Activated CD4-positive, alpha-beta T cell treated with anti-CD3 and anti-CD28 coated beads, Interleukin-2, amount 50 U/mL, for 24 hours (primary cell): ENCODE measurements at regions not wholly inside any gene's neighbourhood (a gene's known extent, or its start where the extent isn't known, plus 50 kb on each side); places are given as distances from the start of the nearest gene placed in this dataset.
"Not testable (repeated sequence)": the region's sequence is repeated elsewhere in the genome, so short reads cannot be mapped to it uniquely, and the experiment has no call there.

Experiments used
- DNase-seq, 2 donors: peaks; one replicate each; pipeline ENCODE4 v3.0.0-alpha.2; 2020; ENCODE audit warnings: low read depth in 1 of 2, low spot score in 1 of 2

DNA sequence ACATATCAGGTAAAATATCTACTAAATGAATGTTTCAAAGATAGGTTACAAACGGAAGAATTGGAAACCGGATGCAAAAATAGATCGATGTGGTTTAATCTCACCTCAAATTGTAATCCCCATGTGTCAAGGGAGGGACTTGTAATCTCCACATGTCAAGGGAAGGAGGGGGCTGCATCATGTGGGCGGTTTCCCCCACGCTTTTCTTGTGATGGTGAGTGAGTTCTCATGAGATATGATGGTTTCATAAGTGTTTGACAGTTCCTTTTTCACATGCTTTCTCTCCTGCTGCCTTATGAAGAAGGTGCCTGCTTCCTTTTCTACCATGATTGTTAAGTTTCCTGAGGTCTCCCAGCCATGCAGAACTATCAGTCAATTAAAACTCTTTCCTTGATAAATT is 408.7 kb upstream of the TMPRSS15 start:
- DNase-seq, result no peak

DNA sequence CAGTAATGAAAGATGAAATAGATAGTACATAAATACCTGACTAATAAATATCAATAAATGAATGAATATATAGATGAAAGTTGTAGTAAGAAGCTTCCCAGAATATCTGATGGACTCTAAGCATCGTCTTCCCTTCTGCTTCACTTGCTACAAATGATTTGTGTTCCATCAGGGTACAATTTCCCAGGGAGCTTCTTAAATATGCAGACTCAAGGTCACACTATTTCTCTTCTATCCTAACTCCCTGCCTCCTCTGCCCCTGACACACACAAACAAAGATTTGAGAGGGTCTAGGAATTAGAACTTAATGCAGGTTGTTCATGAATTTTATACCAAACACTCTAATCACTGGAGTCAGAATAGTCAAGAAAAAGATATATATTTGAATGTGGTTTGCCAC is 415.9 kb upstream of the TMPRSS15 start:
- no peak for DNase-seq

- no peak for DNase-seq
Measured at GRCh38 chr21:18826562-18826961, 423.0 kb upstream of the TMPRSS15 start.

DNA sequence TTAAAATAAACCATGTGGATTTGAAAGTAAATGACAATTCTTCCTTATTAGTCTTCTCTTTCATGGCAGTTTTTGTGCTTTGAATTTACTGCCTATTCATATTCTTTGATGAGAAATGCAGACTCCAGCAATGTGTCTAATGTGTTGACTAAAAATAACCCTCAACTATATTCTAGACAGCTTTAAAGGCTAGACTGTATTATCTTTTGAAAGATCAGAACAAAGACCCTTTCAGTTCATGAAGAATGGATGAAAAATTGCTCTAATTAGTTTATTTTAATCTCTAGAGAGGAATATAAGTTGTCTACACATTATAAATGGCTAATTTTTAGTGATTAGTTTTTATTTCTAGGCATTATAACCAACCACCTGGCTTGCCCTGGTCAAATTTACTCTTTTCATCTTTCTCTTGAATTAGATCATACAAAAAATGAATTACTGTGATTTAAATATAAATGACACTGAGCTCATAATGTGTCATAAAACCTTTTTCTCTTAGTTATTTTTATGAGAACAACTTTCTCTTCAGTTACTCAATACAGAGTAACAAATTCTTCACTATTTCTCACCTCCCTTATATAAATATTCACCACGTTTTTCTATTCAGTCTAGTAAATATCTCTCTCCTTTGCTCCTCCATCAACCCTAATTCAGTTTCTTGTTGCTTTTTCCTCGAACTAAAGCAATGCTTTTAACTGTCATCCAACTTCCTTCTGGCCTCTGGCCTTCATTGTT is 428.5 kb upstream of the TMPRSS15 start:
- no peak for DNase-seq

DNA sequence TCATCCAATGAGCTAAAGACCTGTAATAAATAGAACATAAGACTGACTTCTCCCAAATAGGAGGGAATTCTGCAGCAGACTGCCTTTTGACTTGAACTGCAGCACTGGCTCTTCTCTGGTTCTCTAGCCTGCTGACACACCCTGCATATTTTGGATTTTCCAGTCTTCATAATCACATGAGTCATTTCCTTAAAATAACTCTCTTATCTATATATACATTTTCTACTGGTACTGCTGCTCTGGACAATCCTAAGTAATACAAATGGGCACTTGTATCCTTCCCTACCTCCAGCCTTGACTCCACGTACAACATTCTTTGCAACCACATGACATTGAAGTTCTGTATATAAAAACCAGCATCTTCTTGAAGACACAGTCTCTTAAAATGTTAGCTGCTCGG is 429.4 kb upstream of the TMPRSS15 start:
- DNase-seq, result no peak

DNA sequence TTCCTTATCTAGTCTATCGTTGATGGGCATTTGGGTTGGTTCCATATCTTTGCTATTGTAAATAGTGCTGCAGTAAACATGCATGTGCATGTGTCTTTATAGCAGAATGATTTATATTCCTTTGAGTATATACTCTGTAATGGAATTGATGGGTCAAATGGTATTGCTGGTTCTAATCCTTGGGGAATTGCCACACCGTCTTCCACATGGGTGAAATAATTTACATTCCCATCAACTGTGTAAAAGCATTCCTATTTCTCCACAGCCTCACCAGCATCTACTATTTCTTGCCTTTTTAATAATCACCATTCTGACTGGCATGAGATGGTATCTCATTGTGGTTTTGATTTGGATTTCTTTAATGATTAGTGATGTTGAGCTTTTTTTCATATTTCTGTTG is 430.5 kb upstream of the TMPRSS15 start:
- not testable (repeated sequence) for DNase-seq

DNA sequence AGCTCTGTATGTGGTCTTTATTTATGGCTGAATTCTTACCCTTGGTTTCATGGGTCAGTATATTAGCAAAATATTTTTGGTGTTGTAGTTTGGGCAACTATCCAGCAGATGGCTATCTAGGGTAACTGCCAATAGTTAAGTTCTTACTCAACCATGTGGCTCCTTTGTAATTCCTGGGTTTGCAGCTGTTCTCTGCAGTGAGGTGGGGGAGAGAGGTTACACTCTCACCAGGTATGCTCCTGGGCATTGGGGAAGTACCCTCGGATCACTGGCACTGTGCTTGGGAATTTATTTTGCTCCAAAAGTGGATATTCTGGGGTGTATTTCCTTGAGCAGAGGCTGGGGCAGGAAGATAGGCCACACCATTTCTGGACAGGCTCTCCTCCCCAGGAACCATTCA is 436.7 kb upstream of the TMPRSS15 start:
- DNase-seq, result no peak

GRCh38 chr21:18857606-18858005 is 454.0 kb upstream of the TMPRSS15 start:
- not testable (repeated sequence) for DNase-seq

- no peak for DNase-seq
Measured at GRCh38 chr21:18869104-18869503, 465.5 kb upstream of the TMPRSS15 start.

DNA sequence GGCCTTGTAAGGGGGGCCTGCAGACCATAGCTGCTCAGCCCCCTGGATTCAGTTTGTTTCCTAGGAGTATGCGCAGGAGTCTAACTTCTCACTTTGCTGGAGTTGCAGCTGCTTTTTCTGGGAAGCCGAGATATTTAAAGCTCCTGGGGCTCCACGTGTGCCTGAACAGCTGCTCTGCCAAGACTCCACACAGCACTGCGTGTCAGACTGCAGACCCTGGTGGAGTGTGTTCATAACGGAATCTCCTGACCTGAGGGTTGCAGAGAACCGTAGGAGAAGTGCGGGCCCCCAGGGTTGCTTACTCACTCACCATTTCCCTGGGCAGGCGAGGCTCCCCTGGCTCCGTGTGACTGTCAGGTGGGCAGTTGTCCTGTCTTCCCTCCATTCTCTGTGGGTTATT is 474.3 kb upstream of the TMPRSS15 start:
- no peak for DNase-seq

DNA sequence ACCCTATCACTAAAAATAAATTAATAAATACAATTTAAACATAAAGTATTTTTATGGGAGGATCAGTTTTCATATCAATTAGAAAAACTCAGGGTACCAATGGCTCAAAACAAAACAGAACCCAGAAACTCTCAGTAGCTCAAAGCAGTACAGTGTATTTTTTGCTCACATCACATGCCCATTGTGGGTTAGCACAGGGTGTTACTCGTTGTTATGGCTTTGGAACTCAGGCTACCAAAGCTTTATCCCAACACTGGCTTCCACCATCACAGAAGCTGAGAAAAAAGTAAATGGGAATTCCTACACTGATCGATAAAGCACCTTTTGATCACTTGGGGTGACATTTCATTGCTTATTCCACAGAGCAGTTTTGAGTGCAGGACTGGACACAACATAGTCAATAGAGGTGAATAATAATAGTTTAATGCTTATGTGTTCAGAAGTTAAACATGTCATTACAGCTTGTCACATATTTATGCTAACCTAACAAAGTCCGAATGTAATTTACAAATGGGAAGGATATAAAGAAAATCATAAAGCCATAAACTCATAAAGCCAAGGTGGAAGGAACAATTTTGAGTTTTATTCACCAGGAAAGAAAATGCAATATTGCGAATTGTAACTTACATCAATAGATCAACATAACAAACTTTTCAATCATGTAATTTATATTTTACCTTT is 484.5 kb upstream of the TMPRSS15 start:
- no peak for DNase-seq

DNA sequence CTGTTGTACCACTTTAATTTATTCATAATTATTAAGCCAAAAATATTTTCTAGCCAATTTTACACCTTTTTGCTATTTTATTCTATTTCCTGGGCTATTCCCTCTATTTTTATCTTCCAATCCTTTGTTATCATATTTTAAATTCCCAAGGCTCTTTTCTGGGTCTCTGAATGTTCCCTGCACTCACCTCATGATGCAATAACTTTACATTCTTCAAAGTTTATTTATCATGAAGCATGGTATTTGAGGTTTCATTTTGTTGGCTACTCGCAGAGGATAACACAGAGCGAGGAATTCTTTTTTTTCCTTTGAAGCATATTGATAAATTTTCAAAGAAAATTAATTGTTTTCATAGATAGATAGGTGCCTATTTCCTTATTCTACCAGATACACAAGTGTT is 489.8 kb upstream of the TMPRSS15 start:
- no peak for DNase-seq

- no peak for DNase-seq
Measured at GRCh38 chr21:18894387-18894786, 490.8 kb upstream of the TMPRSS15 start.

DNA sequence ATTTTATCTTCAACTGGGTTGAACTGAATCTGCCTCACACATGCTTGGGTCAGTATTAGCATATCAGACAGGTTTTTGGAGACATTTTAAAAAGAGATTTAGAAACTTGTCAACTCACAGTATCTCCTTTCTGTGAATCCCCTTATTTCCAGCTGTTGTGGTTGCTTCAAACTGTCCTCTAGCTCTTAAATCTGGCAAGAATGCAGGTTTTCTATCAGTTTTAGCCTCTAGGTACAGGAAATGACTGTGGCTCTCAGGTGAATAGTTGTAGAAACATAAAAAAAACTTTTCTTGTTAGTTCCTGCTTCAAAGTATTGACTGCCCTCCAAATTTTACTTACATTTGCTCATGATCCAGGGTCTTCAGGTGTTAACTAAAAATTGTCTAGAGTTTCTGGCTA is 495.7 kb upstream of the TMPRSS15 start:
- DNase-seq, result no peak

DNA sequence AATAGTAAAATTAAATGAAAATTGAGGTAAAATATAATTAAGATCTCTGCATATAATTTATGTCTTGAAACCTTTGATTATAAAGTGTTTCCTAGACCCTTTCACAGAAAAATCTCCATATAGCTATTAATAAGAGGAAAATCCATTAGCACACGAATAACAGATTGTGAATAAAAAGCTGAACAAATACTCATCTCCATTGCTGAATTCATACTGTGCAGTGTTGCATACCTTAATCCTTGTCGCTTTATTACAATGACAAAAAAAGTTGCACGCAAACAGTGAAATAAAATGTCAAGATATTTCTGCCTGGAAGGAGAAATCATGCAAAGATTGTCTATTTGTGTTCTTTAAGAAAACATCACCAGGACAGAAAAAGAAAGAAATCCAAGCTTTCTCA is 499.1 kb upstream of the TMPRSS15 start:
- DNase-seq, result no peak

- DNase-seq, result no peak
Measured at GRCh38 chr21:18907076-18907475, 503.5 kb upstream of the TMPRSS15 start.

GRCh38 chr21:18908641-18909040 is 505.1 kb upstream of the TMPRSS15 start:
- DNase-seq, result no peak

DNA sequence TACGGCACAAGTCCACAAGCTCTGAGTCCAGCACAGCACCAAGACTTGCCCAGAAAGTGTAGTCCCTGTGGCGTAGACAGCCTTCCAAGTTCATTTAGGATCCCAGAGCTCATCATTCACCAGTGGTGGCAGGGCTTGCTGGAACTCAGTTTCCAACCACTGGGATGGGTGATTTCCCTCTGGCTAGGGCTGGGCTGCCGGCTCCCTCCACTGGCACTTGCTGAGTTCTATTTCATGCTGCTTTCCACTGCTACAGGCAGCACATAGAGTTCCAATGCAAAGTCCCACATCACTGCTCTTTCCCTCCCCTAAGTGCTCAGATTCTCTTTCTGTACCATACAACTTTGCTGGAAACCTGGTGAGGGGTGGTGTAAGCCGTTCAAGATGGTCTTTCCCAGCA is 510.3 kb upstream of the TMPRSS15 start:
- DNase-seq, result no peak

DNA sequence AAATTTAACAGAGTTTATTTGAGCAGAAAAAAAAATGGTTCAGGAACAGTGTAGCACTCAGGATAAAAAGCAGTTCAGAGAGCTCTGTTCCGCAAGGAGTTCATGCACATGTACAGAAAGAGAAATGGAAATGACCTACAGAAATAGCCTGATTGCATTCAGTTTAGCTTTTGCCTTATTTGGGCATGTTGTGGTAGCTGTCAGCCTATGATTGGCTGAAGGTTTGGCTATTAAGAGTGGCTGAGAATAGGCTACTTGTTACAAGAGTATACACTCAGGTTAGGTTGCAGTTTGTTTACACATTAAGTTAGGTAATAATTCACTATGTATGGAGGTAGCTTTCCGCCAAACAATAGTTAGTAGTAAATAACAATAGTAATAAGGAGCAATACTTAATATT is 511.0 kb upstream of the TMPRSS15 start:
- no peak for DNase-seq

DNA sequence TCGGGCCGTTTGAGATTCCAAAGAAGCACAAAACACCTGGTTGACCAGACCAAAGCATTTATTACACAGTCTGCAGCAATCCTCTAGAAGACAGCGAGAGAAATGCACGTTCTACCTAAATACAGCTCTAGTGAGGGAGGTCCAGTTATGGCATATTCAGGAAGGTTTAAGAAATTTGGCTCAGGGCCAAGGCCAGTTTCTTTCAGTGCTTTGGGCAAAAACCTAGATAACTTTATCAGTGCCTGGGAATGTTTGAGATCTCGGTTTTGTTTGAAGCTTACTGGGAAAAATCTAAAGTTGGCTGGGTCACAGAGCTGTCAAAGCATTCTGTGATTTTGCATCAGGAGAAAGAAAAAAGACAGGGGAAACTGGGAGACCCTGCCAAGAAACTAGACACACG is 514.0 kb upstream of the TMPRSS15 start:
- DNase-seq, result no peak

- no peak for DNase-seq
Measured at GRCh38 chr21:18931237-18931636, 527.7 kb upstream of the TMPRSS15 start.

DNA sequence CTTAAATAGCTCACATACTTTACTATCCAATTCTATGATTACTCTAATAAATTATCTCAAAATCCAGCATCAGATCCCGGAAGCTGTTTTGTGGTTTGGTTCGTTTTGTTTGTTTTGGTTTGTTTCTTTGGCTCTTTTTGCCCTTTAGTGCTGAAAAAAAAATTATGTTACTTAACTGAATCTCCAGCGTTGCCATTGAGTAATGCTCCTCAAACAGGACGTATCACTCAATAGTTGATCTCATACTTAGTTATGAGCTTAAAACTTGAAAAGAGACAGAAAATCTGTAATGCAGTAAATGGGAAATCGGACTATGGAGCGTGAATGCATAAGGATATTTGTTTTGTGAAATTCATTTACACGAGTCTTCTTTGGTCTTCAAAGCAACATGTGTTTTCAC is 533.8 kb upstream of the TMPRSS15 start:
- no peak for DNase-seq

- DNase-seq, result no peak
Measured at GRCh38 chr21:18940791-18941190, 537.2 kb upstream of the TMPRSS15 start.
